MM.1S (cell line): ENCODE measurements at regions not wholly inside any gene's neighbourhood (a gene's known extent, or its start where the extent isn't known, plus 50 kb on each side); places are given as distances from the start of the nearest gene placed in this dataset.

Source experiments
- EZH2phosphoT487 ChIP-seq: fragments of 300-600 bp; sonication (generic); IDR thresholded peaks from 2 replicates; pipeline ENCODE4 v1.6.1; 2018; ENCODE audit warnings: antibody characterized with exemption, low read length
- TF ChIP-seq, protein P1 (sequence below): fragments of 300-600 bp; sonication (generic); IDR thresholded peaks from 2 replicates; pipeline ENCODE4 v1.5.1; 2016; ENCODE audit warnings: antibody characterized with exemption, low read length, mixed read lengths

DNA sequence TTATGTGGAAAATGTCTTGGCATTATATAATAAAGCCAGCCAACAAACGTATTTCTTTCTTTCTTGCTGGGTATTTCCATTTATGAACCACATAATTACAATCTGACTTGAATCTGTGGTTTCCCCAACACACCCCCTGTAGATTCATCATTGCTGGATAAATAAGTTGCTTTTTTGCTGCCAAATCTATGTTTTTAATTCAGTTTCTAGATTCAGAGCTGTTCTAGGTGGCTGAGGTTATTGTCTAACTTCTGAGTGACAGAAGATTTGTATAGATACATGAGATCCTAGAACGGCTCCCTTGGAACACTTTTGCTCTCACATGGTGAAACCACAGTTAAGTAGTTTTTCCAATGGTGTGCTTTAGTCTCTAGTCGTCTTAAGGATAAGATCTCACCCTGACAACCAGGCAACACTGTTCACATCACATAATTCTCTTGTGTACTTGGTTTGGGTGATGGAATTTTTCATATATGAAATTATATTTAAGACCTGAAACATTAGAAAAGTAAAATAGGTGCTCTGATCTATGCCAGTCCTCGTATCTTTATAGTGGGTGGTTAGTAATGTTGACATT, 239.1 kb downstream of the KLF12 start:
- TF ChIP-seq, protein P1, sequence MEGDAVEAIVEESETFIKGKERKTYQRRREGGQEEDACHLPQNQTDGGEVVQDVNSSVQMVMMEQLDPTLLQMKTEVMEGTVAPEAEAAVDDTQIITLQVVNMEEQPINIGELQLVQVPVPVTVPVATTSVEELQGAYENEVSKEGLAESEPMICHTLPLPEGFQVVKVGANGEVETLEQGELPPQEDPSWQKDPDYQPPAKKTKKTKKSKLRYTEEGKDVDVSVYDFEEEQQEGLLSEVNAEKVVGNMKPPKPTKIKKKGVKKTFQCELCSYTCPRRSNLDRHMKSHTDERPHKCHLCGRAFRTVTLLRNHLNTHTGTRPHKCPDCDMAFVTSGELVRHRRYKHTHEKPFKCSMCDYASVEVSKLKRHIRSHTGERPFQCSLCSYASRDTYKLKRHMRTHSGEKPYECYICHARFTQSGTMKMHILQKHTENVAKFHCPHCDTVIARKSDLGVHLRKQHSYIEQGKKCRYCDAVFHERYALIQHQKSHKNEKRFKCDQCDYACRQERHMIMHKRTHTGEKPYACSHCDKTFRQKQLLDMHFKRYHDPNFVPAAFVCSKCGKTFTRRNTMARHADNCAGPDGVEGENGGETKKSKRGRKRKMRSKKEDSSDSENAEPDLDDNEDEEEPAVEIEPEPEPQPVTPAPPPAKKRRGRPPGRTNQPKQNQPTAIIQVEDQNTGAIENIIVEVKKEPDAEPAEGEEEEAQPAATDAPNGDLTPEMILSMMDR = no peak
- TF ChIP-seq EZH2phosphoT487 = no peak
